DND-41 (cell line): ENCODE measurements at regions not wholly inside any gene's neighbourhood (a gene's known extent, or its start where the extent isn't known, plus 50 kb on each side); places are given as distances from the start of the nearest gene placed in this dataset.

ENCODE experiments used
- CTCF ChIP-seq: IDR thresholded peaks from 2 replicates; pipeline ENCODE4 v1.5.1; 2012; ENCODE audit warnings: borderline replicate concordance, low read length, moderate library complexity, mild to moderate bottlenecking; ENCODE audit not compliant: poor library complexity, severe bottlenecking; ENCODE audit errors: extremely low read depth
- EZH2 ChIP-seq: IDR thresholded peaks from 3 replicates; pipeline ENCODE4 v1.6.1; 2012; ENCODE audit warnings: borderline replicate concordance, low read depth, mild to moderate bottlenecking, moderate library complexity, low read length, inconsistent platforms; ENCODE audit not compliant: severe bottlenecking

GRCh38 chr5:3684771-3685354 lies 89.2 kb downstream of the IRX1 start:
- TF ChIP-seq CTCF, result no peak
- no peak for TF ChIP-seq EZH2
